ENCODE measurements at regions not wholly inside any gene's neighbourhood (a gene's known extent, or its start where the extent isn't known, plus 50 kb on each side); places are given as distances from the start of the nearest gene placed in this dataset.
A peak's percentile ranks its signal among the peaks of the same experiment; 100 is the strongest.

DNA sequence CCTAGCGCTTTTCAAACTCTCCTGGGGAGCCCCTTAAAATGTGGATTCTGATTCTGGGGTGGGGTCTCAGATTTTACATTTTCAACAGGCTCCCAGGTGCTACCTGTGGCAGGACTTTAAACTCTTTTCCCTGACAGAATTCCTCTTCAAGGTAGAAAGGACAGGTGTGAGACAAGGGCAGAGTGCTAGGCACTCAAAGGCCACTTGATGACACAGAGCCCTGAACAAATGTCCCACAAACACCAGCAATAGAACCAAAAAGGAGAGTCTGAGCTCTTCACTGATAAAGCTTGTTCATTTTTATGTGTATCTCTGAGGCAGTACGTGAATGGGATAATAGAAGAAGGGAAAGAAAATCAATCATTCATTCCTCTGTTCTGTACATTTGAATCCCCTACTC lies 77.7 kb upstream of the PELI1 start:
- no peak for DNase-seq (ENCODE audit: low read depth in 2 of 2)

DNA sequence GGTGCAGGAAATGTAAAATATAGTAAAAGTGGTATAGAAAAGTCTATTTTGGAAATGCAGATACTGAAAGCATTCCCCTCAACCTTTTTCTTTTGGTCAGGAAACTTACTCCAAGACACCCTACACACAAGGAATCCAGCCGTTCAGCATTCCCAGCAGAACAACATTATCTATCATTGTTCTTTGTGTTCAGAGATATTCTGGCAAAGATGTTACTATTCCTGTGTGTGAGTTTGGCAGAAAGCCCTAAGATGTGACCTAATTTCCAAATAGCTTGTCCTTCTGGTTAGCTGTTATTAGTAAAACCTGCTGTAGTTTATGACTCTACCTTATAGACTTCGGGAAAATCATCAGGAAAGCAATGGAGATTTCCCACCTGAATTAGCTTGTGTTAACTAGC lies 78.1 kb upstream of the PELI1 start:
- no peak for DNase-seq (ENCODE audit: low read depth in 2 of 2)

DNA sequence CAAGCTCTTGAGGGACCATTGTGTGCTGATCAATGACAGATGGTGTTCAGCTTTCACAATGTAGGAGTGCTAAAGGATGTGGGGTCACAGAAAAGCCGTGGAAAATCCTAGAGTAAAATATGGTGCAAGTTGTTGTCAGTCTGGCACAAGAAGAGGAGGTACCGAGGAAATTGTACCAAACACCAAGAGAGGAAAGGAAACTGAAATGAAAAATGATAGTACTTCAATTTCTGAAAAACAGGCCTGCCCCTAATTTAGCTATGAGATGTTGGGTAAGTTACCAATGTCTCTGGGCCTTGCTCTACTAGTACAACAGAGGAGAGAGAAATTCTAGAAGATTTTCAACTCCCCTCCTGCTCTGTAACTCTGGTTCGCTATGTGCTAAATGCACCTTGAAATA lies 78.8 kb upstream of the PELI1 start:
- no peak for DNase-seq (ENCODE audit: low read depth in 2 of 2)

DNA sequence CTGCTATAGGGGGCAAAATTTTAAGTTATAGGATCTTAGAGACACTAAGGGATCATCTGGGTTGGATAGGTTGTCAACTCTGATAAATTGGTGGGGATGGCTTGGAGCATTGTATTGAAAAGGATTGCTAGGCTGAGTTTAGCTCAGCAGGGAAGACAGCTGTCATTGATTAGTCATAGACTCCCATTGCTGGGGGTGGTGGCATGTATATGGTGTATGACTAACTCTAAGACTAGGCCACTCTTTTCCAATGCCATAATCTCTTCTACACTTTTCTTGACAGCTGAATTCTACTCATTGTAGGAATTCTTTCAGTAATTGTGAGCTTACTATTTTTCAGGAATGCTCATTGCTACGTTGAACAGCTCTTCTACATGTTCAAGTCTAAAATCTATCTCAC lies 81.3 kb upstream of the PELI1 start:
- DNase-seq (ENCODE audit: low read depth in 2 of 2), result no peak

DNA sequence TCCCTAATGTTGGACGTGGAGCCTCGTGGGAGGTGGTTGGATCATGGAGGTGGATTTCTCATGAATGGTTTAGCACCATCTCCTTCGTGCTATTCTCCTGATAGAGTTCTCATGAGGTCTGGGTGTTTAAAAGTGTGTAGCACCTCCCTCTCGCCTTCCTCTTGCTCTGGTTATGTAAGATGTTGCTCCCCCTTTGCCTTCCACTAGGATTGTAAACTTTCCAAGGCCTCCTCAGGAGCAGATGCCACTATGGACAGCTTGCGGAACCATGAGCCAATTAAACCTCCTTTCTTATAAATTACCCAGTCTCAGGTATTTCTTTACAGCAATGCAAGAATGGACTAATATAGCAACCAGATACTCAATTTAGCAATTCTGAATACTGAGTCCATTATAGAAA lies 82.4 kb upstream of the PELI1 start:
- DNase-seq (ENCODE audit: low read depth in 2 of 2), result no peak

DNA sequence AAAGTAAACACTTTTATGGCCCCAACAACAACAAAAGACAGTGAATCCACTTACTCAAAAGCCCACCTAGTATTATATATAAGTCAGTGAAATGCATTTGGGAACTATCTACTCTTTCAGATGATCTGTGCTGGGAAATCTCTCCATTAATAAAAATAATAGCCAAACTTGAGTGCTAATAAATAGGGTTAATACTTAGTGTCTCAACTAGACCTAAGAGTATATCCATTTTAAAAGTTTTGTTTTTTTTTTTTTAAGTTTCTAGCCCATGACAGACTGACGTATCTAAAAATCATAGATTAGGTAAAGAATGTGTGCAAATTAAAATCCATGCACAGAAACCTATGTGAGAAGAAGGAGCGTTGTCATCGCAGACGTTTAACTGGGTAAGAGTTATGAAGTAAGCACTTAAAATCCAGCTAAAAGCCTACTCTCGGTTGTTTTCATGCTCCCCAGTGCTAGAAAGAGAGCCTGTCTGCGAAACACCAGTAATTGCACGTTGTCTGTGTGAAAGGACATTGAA lies 83.4 kb upstream of the PELI1 start:
- no peak for DNase-seq (ENCODE audit: low read depth in 2 of 2)

DNA sequence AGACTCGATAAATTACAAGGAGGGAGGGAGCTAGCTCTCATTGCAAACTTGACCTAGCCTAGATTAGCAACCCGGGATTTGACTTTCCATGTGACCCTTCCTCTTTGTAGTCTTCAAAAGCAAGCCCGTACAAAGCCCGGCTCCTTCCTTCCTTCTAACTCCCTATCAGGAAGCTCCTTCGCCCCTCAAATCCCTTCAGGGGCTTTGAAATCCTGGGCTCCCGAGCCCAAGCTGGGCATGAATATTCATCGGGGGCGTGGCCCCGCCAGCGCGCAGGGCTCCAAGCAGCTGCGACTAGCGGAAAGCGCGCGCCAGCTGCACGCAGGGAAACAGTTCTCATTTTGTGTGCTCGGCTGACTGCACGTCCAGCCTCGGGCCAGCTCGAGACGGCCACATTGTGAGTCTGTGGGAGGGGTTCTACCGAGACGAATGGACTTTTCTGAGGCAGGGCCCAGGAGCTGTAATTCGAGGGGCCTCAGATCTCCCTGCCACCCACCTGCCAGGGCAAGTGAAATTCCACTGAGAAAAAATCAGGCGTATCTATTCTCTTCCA lies 84.0 kb upstream of the PELI1 start:
- peak in 1 of 2 donors; percentile 58 for DNase-seq (ENCODE audit: low read depth in 2 of 2)

DNA sequence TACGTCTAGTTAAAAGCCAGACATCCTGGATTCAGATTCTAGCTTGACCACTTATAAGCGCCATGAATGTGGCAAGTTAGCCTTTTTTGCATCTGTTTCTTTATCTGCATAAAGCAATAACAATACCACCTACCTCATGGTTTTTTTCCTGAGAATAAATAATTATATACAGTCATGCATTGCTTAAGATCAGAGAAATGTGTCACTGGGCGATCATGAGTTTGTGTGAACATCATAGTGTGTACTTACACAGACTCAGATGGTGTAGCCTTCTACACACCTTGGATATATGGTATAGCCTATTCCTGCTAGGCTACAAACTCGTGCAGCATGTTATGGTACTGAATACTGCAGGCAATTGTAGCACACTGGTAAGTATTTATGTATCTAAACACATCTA lies 84.7 kb upstream of the PELI1 start:
- DNase-seq (ENCODE audit: low read depth in 2 of 2), result no peak

DNA sequence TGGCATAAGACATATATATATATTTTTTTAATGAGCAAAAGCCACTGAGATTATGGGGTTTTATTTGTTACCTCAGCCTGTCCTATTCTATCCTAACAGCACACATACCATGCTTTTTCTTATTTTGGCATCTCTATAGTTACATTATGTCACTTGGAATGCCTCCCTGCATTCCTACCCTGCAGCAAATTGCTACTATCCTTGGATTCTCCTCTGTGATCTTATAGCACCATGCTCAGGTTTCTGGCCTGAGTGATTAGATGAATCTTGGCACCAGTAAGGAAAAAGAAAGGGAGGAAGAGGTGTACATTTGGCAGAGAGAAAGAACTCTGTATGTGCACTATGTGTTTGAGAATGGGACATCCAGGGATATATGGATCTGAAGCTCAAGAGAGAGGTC lies 86.3 kb upstream of the PELI1 start:
- no peak for DNase-seq (ENCODE audit: low read depth in 2 of 2)

DNA sequence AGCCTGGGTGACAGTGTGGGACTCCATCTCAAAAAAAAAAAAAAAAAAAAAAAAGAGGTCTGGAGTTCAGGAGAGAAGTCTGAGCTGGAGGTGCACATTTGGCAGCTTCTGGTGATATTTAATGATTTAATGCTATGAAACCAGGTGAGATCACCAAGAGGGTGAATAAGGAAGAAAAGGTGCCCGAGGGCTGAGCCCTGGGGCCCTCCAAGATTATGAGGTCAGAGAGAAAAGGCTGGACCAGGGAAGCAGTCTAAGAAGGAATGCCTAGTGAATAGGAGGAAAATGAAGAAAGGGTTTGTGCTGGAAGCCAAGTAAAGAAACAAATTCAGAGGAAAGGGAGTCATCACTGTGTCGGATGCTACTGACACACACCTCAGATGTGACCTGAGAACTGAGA lies 88.0 kb upstream of the PELI1 start:
- DNase-seq (ENCODE audit: low read depth in 2 of 2), result no peak

DNA sequence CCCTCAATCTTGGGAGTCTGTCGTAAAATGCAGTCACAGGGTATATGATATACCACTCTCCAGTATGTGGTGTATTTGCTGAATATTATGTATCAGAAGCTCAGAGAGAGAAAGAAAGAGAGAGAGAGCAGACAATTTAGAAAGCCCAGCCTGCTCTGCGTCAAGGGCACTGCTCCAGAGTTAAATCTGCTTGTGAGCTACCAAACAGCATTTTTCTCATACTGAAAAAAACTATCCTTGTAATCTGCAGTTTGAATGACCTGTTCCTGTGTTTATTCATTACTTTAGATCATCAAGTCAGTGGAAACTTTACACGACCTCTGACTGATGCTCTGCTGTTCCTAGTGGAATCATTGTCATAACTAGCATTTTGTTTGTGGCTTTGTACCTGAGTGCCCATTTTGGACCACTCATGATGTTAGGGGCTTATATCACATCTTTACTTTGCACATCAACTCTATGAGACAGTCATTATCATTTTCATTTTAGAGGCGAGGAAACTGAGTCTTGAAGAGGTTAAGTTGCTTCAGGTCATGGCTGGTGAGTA lies 89.2 kb upstream of the PELI1 start:
- no peak for DNase-seq (ENCODE audit: low read depth in 2 of 2)

DNA sequence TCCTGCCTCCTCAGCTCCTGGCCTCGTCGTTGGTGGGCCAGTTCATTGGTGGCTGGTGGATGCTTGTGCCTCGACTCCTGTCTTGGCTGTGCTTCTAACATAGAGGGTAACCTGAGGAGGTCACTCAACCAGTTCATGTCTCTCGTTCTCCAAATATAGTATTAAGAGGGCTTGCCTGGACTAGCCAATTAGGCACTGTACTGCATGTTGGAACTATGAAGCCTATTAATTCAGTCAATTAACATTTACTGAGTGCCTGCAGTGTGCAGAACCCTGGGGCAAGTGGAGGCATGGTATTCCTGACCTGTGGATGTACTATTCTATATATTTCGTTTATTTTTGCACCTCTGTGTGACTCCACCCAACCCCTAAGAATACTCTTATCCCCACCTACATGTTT lies 89.9 kb upstream of the PELI1 start:
- no peak for DNase-seq (ENCODE audit: low read depth in 2 of 2)

DNA sequence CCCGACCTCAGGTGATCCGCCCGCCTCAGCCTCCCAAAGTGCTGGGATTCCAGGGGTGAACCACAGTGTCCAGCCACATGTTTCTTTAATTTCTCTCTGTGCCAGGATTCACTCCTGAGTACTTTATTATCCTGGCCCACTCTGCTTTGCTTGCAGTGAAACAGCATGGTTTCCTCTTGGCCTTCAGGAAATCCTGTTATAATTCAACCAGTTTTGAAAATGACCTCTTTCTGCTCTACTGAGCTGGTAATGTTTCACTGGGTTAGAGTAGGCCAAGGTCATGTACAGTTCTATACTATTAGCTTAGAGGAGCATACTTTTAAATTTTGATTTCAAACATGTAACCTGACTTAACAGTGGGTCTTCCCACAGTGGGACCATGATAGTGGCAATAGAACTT lies 90.6 kb upstream of the PELI1 start:
- DNase-seq (ENCODE audit: low read depth in 2 of 2), result no peak

DNA sequence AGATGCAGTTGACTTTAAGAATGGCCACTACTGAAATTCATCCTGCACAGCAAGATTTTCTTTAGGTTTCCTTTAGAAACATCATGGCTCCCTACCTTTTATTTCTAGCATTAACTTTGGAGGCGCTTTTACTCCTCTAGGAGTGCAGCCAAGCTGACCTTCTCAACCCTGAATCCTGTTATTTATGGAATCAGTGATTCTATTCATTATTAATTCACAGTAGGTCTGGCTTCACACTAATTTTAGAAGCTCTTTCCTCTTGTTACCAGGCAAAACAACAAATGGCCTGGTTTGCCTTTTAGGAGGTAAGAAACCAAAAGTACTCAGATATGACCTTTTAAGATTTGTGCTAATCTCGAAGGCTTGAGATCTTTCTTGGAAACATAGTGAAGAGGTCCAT lies 93.0 kb upstream of the PELI1 start:
- DNase-seq (ENCODE audit: low read depth in 2 of 2), result no peak

DNA sequence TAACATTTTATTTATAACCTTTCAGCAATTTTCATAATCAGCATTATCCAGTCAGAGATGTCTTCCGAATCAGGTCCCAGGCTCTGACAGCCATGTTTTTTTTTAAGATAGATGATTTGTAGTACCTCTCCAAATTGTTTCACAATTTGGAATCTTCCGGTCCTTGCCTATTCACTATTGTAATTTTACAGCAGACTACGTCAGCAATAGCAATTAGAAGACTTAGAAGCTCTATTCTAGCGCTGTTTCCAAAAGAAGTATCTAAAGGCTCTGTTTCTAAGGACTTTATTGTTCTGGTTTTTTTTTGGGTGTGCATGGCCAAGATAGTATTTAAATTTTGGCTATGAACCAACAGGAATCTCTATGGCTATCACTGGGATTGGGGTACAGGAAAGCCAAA lies 94.6 kb upstream of the PELI1 start:
- DNase-seq (ENCODE audit: low read depth in 2 of 2), result no peak

DNA sequence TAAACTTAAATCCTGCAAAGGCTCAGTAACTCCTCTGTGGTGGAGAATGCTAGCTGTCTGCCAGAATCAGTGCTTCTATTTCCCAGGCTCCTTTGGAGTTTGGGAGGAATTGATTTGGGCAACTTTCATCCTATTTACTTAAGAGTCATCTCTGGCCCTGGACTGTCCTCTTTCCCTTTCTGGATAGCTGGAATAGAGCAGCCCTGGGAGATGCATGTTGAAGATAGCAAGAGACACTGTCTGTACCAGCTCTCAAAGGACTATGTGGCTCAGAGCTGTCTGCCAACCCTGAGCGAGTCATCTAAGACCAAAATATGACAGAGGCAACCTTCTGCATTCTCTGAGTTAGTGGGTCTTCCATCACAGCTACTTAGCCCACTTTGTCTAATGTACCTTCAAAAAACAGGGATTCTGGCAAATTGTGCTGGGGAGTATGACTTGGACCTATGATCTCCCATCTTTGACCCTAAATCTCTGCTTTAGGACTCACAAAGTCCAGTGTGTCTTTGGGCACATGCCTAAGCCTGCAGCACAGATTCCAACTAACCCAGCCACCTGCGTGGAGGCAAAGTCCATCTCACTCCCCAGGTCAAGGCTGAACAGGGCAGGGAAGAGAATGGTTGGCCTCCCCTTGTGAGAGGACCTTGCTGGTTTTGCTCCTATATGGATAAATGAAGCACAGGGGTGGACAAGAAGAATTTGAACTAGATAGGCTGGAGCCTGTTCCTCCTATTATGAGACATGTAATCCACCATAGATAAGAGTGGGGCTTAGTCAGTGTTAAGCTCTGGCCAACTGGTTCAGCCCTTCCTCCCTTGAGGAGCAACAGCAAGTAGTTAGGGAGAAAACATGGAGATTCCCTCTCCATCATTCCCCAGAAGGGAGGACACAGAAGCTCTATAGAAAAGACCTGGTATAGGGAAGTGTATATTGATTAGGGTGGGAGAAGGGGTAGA lies 99.1 kb upstream of the PELI1 start:
- DNase-seq (ENCODE audit: low read depth in 2 of 2), result no peak

DNA sequence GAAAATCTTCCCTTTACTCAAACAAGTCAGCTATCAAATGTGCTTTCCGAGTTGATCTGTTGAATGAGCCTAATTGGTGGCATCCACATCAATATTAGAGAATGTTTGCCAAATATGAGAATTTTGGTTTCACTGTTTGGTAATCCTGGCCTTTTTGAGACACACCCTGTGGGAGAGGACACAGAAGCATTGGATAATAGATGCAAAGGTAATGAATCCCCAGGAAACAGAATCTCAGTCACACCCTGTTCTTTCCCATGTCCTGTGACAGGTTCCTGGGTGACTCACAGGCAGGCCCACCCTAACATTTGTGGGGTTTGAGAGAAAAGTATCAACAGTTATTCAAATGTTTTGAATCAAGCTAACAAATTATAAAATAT lies 99.8 kb upstream of the PELI1 start:
- DNase-seq (ENCODE audit: low read depth in 2 of 2), result no peak

DNA sequence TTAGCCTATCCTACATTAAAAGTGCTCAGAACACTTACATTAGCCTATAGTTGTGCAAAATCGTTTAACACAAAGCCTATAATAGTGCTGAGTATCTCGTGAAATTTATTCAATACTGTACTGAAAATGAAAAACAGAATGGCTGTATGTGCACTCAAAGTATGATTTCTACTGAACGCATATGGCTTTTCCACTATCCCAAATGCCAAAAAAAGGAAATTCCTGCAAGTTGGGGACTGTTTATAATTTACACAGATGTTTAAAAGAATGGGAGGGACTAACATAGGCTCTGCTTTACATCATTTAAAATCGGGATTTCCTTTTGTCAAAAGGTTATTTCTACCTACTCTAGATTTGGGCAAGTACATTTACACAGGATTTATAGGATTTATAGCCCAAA lies 101.4 kb upstream of the PELI1 start:
- no peak for DNase-seq (ENCODE audit: low read depth in 2 of 2)

DNA sequence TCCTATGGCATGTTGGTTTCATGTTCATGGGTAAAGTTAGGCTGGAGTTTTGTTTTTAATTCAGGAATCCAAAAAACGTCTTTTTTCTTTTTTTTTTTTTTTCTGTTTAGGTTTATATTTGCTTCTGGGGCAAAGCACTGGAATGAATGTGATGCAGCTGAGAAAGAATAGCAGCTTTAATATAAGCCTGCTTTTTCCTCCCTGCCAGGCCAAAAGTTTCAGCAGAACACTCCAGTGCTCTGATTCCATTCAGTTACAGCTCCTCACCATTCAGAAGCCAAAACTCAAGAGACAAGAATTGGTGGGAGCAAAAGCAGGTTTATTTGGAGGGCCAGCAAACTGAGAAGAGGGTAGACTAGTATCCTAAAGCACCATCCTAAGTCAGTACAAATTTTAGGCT lies 102.7 kb upstream of the PELI1 start:
- no peak for DNase-seq (ENCODE audit: low read depth in 2 of 2)

DNA sequence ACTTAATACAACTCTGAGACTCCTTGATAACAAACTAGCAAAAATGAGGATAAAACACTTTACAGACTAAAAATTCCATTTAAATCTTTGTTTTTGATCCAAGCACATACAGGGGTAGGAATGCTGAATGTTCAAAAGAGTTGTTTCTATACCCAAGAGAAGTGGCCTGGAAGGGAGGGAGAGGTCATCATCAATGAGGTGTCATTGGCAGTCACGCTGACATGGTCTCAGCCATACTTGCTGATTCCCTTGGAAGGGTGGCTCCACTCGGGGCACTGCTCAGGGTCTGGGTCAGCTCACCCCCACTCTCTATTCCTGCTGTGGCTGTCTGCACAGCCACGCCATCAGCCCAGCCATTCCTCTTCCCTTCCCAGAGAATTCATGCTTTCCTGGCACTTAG lies 105.2 kb upstream of the PELI1 start:
- DNase-seq (ENCODE audit: low read depth in 2 of 2), result no peak

DNA sequence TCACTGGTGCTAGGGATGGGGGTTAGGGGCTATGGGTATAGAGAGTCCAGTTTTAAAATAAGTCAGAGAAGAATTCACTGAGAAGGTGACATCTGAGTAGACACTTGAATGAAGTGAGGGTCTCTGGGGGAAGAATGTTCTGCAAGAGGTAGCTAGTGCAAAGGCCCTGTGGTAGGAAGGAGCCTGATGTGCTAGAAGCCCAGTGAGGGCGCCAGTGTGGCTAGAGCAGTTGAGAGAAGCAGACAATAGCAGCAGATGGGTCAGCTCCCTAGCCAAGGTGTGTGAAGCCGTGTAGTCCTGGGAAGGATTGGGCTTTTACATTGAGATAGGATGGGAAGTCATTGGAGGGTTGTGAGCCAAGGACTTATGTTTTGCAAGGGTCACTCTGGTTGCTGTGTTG lies 105.8 kb upstream of the PELI1 start:
- DNase-seq (ENCODE audit: low read depth in 2 of 2), result no peak

DNA sequence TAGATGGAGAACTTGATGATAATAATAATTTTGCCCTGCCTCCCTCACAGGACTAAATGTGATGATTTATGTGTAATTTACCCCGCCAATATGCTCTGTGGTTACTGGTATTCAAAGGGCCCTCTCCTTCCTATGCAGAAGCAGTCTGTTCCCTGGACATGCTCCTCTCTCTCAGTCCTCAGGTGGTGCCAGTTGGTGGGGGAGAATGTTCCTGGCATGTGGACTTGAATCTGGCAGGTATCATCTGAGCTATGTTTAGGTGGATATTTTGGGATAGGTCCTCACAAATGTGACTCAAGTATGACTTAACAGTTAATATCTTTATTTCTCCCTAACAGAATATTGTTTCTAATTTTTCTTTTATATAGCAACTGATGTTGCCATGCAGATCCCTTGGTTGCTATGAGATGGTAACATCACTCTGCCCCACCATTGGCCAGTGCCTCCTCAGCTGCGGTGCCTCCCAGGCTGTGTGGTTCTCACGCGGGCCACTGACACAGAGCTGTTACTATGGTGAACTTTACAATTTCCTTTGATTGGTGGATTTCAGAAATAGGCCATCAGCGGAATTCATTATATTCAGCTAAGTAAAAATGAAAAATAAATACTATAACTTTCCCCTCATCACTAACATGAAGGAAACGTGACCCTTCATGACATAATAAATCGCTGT lies 106.7 kb upstream of the PELI1 start:
- DNase-seq (ENCODE audit: low read depth in 2 of 2), result no peak

Data from stimulated activated CD4-positive, alpha-beta T cell treated with anti-CD3 and anti-CD28 coated beads, Interleukin-1b, Interleukin-23, amount 100 ng/mL, for 4 hours (primary cell).